ENCODE measurements at regions not wholly inside any gene's neighbourhood (a gene's known extent, or its start where the extent isn't known, plus 50 kb on each side); places are given as distances from the start of the nearest gene placed in this dataset.
"Not testable (repeated sequence)": the region's sequence is repeated elsewhere in the genome, so short reads cannot be mapped to it uniquely, and the experiment has no call there.

- DNase-seq, result no peak
Measured at GRCh38 chr11:49499117-49499516, 290.7 kb upstream of the FOLH1 start.

DNA sequence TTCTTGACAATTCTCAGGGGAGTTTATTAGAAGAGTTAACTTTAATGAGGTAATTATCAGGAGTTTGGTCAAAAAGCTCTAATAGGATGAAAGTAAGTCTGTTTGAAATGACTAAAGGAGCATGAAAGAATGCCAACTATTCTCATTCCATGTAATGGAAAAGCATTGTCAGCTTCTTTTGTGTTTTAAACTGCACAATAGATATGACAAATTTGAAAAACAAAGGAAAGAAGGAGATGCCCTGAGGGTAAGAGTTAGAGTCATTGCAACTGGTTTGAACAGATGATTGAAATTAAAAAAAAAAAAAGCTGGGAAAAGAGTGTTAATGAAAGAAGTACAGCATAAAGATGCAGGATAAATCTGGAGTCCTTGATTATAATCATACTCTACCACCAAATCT is 296.8 kb upstream of the FOLH1 start:
- DNase-seq, result no peak

GRCh38 chr11:49526240-49526829 is 317.9 kb upstream of the FOLH1 start:
- DNase-seq, result peak; percentile 24

GRCh38 chr11:49533204-49533603 is 324.8 kb upstream of the FOLH1 start:
- DNase-seq, result no peak

- not testable (repeated sequence) for DNase-seq
Measured at GRCh38 chr11:49538927-49539326, 330.5 kb upstream of the FOLH1 start.

GRCh38 chr11:49558261-49558847 is 350.0 kb upstream of the FOLH1 start:
- DNase-seq, result not testable (repeated sequence)

DNA sequence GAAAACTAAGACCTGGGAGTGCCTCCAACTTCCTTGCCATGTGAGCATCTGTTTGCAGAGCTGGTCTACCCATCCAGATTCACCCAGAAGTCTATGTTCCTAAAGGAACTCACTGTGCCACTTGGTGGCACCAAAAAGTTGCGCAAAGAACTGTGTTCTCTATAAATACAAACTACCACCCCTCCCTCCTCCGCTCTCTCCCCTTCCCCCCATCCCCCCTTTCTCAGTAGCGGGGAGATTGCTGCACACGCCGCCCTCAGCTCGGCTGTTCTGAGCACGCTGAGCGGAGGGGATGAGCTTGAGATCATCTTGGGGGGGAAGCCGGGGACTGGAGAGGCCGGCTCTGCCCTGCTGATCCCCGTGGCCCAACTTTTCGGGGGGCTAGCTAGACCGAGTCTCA is 352.2 kb upstream of the FOLH1 start:
- DNase-seq, result not testable (repeated sequence)

DNA sequence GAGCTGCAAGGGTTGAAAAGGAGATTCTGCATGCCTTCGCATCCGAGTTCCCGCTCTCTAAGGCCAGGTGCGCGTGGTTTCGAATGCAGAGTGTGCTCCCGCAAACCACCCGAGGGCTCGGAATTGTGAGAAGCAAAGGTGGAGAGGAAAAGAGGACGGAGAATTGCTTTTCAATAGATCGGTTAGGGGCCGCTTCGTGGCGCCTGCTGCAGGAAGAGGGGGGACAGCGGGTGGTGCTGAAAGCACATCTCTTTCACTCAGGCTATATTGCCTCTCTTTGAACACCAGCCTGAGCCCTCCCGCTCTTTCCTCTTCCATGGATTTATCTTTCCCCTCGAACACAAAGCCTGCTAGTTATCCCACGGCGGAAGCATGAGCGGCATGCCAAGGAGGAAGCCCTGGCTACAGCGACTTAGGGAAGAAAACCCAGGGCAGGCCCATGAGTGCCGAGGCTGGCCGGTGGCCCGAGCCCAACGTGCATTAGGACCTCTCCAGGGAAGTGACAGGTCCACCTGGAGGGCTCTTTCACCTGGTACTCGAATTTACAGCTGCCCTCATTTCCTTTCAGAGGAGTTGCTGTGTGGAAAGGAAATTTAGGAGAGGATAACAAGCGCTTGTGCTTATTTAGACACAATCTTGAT is 353.0 kb upstream of the FOLH1 start:
- not testable (repeated sequence) for DNase-seq

GRCh38 chr11:49562262-49562661 is 353.9 kb upstream of the FOLH1 start:
- DNase-seq, result not testable (repeated sequence)

DNA sequence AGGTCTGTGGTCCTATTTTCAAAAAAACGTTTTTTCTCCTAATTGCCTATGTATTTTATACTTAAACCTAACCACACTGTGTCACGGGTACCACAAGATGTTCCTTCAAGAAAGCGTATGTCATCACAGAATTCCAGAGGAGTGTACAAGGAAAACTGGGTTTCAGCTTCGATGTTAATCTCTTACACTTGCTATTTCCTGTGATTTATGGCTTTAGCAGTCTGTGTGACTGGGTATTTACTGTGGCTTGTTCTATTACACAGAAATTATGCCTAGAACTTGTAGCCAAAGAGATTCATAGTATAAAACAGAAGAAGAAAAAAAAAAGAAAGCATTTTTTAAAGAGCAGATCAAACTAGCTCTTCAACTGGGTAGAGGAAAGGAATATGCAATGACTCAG is 371.1 kb upstream of the FOLH1 start:
- DNase-seq, result not testable (repeated sequence)

- not testable (repeated sequence) for DNase-seq
Measured at GRCh38 chr11:49585495-49585894, 366.7 kb upstream of the OR4C13 start.

DNA sequence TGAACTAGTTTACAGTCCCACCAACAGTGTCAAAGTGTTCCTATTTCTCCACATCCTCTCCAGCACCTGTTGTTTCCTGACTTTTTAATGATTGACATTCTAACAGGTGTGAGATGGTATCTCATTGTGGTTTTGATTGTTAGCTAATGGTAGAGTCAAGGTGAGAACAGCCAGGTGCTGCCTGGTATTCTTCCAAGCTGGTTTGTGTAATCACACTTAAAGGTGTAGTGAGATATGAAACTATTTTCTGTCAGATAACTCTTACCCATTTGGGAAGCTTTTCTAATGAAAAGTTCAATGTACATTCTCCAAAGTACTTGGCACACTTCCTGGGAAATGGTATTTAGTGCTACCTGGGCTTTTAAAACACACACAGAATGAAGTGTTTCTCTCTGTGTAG is 343.3 kb upstream of the OR4C13 start:
- DNase-seq, result not testable (repeated sequence)

- not testable (repeated sequence) for DNase-seq
Measured at GRCh38 chr11:49623872-49624271, 328.3 kb upstream of the OR4C13 start.

GRCh38 chr11:49670705-49671104 is 281.5 kb upstream of the OR4C13 start:
- not testable (repeated sequence) for DNase-seq

DNA sequence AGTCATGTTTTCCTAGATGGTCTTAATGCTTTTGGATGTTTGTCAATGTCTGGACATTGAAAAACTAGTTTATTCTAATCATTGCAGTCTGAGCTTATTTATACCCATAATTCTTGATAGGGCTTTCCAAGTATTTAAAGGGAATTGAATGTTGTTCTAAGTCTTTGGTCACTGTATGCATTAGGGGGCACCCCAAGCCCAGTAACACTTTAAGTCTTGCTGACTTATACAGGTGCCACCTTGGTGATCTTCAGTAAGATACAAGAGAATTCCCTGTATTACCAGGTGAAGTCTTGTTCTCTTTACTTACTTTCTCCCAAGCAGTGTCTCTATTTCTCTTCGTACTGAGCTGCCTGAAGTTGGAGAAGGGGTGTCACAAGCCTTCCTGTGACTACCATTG is 250.1 kb upstream of the OR4C13 start:
- not testable (repeated sequence) for DNase-seq

GRCh38 chr11:49750447-49750846 is 201.7 kb upstream of the OR4C13 start:
- DNase-seq, result not testable (repeated sequence)

- DNase-seq, result not testable (repeated sequence)
Measured at GRCh38 chr11:49750960-49751359, 201.2 kb upstream of the OR4C13 start.

DNA sequence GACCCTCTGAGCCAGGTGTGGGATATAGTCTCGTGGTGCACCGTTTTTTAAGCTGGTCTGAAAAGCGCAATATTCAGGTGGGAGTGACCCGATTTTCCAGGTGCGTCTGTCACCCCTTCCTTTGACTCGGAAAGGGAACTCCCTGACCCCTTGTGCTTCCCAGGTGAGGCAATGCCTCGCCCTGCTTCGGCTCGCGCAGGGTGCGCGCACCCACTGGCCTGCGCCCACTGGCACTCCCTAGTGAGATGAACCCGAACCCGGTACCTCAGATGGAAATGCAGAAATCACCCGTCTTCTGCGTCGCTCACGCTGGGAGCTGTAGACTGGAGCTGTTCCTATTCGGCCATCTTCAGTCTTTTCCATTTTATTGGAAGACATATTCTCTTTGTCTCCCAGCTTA is 171.4 kb upstream of the OR4C13 start:
- not testable (repeated sequence) for DNase-seq

DNA sequence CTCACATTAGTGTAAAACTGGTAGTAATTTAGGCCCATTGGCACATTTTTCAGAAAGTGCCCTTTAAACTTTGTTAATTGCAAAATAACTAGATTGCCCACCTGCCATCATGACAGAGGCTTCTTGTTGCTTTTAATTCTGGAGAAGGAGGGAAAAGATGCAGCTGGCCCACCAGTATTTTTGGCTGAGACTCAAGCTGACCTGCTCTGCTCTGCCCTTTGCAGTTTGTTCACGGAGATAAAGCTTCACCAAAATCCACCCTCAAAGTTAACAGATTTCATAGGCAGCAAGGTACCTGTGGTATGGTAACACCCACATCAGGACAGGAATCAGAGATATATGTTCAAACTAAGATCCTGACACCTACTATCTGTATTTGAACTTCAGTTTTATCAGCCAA is 170.2 kb upstream of the OR4C13 start:
- DNase-seq, result not testable (repeated sequence)

DNA sequence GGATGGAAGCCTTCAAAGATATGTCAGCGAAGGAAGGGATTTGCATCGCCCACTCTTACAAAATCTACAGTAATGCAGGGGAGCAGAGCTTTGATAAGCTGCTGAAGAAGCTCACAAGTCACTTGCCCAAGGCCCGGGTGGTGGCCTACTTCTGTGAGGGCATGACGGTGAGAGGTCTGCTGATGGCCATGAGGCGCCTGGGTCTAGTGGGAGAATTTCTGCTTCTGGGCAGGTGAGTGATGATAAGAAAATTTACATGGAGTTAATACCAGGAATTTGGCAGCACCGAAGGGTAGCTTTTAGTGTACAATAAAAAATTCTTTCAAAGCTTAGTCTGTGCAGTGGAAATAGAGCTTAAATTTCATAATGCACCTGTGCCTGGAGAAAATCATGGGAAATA is 168.3 kb upstream of the OR4C13 start:
- not testable (repeated sequence) for DNase-seq

DNA sequence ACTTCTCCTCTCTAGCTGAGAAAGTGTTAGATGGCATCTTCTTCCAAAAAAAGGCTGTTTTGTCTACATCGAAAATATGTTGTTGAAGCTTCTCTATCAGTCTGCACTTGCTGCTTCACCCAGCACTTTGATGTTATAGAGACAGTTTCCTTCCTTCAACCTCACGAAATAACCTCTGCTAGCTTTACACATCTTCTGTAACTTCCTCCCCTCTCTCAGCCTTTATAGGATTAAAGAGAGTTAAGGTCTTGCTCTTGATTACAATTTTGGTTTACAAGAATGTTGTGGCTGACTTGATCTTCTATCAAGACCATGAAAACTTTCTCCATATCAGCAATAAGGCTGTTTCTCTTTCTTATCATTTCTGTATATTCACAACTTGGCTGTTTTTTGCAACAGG is 162.4 kb upstream of the OR4C13 start:
- DNase-seq, result not testable (repeated sequence)

DNA sequence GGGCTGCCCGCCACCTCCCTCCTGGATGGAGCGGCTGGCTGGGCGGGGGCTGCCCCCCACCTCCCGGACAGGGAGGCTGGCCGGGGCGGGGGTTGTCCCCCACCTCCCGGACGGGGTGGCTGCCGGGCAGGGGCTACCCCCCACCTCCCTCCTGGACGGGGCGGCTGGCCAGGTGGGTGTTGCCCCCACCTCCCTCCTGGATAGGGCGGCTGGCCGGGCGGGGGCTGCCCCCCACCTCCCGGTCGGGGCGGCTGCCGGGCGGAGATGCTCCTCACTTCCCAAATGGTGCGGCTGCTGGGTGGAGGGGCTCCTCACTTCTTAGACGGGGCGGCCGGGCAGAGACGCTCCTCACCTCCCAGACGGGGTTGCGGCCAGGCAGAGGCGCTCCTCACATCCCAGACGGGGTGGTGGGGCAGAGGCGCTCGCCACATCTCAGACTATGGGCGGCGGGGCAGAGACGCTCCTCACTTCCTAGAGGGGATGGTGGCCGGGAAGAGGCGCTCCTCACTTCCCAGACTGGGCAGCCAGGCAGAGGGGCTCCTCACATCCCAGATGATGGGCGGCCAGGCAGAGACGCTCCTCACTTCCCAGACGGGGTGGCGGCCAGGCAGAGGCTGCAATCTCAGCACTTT is 153.9 kb upstream of the OR4C13 start:
- DNase-seq, result not testable (repeated sequence)

- DNase-seq, result not testable (repeated sequence)
Measured at GRCh38 chr11:49817705-49818430, 134.3 kb upstream of the OR4C13 start.
